Lung (tissue), 11 donors: ENCODE measurements at regions not wholly inside any gene's neighbourhood (a gene's known extent, or its start where the extent isn't known, plus 50 kb on each side); places are given as distances from the start of the nearest gene placed in this dataset.
"Not testable (repeated sequence)": the region's sequence is repeated elsewhere in the genome, so short reads cannot be mapped to it uniquely, and the experiment has no call there.

Source experiments
- ATAC-seq: fragments of 200-7000 bp; cut with Tn5 transposase; one replicate; pipeline ENCODE4 v1.9.1; 2020; ENCODE audit warnings: moderate number of reproducible peaks; ENCODE audit not compliant: insufficient read depth, low FRiP score
- DNase-seq, 3 donors: peaks; one replicate each; pipeline ENCODE4 v3.0.0-alpha.2; 2013 to 2017
- H3K27ac ChIP-seq, 2 donors: one replicate each; pipeline ENCODE4 v1.5.1; 2013; ENCODE audit warnings: mild to moderate bottlenecking in 2 of 2, moderate library complexity in 2 of 2, control low read depth in 1 of 2, inconsistent platforms in 1 of 2, low read depth in 1 of 2, low read length in 1 of 2
- H3K27me3 ChIP-seq, 3 donors: one replicate each; pipeline ENCODE4 v1.5.1; 2013; ENCODE audit warnings: low read length in 2 of 3; ENCODE audit not compliant: control insufficient read depth in 3 of 3, insufficient read depth in 3 of 3
- H3K36me3 ChIP-seq, 4 donors: one replicate each; pipeline ENCODE4 v1.5.1; 2013; ENCODE audit warnings: low read length in 4 of 4, mild to moderate bottlenecking in 1 of 4, moderate library complexity in 1 of 4; ENCODE audit not compliant: control insufficient read depth in 4 of 4, insufficient read depth in 4 of 4
- H3K4me1 ChIP-seq, 5 donors: one replicate each; pipeline ENCODE4 v1.5.1; 2013; ENCODE audit warnings: low read length in 5 of 5, mild to moderate bottlenecking in 2 of 5, moderate library complexity in 1 of 5; ENCODE audit not compliant: control insufficient read depth in 5 of 5, insufficient read depth in 5 of 5
- H3K4me3 ChIP-seq: one replicate; pipeline ENCODE4 v1.5.1; 2013; ENCODE audit warnings: mild to moderate bottlenecking, control low read depth, moderate library complexity
- H3K9ac ChIP-seq, 2 donors: one replicate each; pipeline ENCODE4 v1.5.1; 2013; ENCODE audit warnings: low read length in 2 of 2, control low read depth in 1 of 2; ENCODE audit not compliant: insufficient read depth in 1 of 2
- H3K9me3 ChIP-seq, 4 donors: one replicate each; pipeline ENCODE4 v1.5.1; 2013; ENCODE audit warnings: low read length in 3 of 4, mild to moderate bottlenecking in 1 of 4, moderate library complexity in 1 of 4; ENCODE audit not compliant: control insufficient read depth in 4 of 4, insufficient read depth in 3 of 4
- CTCF ChIP-seq: IDR thresholded peaks from 2 replicates; pipeline ENCODE4 v1.5.1; 2012; ENCODE audit warnings: mild to moderate bottlenecking; ENCODE audit errors: control extremely low read depth, extremely low read depth
- WGBS, 2 donors: extraction: QIAGEN DNeasy Blood & Tissue Kit; methylation state at CpG; one replicate each; pipeline ENCODE4 v1.1.7; 2013; 5-methylcytosine and 5-hydroxymethylcytosine counted together
- donor health status: control.
- donor health status: control.
- donor health status: Bipolar disorder and iron deficiency.
- donor health status: healthy.
- donor health status: DM: yes; HTN: yes; CAD: no.

DNA sequence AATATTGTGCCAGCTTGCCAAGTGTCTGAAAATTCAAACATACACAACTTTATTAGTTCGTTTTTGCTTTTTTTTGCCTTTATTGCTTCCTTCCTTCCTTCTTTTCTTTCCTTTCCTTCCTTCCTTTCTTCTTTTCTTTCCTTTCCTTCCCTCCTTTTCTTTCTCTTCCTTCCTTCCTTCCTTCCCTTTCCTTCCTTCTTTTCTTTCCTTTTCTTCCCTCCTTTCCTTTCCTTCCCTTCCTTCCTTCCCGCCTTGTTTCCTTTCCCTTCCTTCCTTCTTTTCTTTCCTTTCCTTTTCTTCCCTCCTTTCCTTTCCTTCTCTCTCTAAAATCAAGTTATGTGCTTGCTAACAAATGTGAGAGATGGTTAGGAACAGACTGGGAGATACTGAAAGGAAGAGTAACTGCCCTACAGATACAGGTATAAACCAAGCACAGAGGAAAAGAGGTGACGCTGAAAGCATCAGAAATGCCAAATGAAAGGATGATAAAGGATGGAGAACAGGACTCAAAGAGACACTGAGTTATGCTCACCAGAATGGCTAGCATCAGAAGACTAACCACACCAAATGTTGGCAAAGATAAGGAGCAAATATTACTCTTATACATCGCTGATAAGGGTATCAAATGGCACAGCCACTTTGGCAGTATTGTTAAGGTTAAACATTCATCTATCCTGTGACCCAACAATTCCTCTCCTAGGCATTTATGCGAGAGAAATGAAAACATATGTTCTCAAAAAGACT is 151.6 kb downstream of the MREG start:
- H3K9me3 ChIP-seq, result no peaks in the 10 kb centered on the region
- TF ChIP-seq CTCF, result no peak
- H3K27me3 ChIP-seq, result no peaks in the 10 kb centered on the region
- no peak for DNase-seq
- H3K27ac ChIP-seq, result no peak overlapping the region
- H3K9ac ChIP-seq, result no peak overlapping the region
- no peaks in the 10 kb centered on the region for H3K36me3 ChIP-seq
- WGBS, 2 donors, result 77 to 91% methylated on average over 5 of the region's 5 CpGs
- H3K4me1 ChIP-seq, result peaks cover 0 to 32% (median 6%) of the 10 kb centered on the region in 5 donors
- H3K4me3 ChIP-seq, result no peak overlapping the region
- no peak for ATAC-seq

- Histone ChIP-seq H3K27me3 (no peaks in the 10 kb centered on the region), H3K4me3 (no peak overlapping the region), H3K9me3 (peaks cover 0 to 2% (median 0%) of the 10 kb centered on the region in 4 donors), H3K27ac (no peak overlapping the region), H3K9ac (no peak overlapping the region), H3K36me3 (no peaks in the 10 kb centered on the region), H3K4me1 (peaks cover 0 to 13% (median 3%) of the 10 kb centered on the region in 5 donors)
- WGBS, 2 donors, result 77% methylated on average over 2 of the region's 2 CpGs
- DNase-seq, result no peak
- ATAC-seq, result no peak
- TF ChIP-seq CTCF, result no peak
Observed at GRCh38 chr2:215856080-215856479, 157.3 kb downstream of the MREG start.

DNA sequence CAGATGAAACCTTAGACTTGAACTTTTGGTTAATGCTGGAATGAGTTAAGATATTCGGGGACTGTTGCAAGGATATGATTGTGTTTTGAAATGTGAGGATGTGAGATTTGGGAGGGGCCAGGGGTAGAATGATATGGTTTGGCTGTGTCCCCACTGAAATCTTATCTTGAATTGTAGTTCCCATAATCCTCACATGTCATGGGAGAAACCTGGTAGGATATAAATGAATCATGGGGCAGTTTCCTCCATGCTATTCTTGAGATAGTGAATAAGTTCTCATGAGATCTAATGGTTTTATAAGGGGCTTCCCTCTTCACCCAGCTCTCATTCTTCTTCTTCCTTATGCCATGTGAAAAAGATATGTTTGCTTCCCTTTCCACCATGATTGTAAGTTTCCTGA is 158.0 kb downstream of the MREG start:
- not testable (repeated sequence) for H3K4me1 ChIP-seq, H3K4me3 ChIP-seq, H3K9me3 ChIP-seq, ATAC-seq, H3K27me3 ChIP-seq, H3K27ac ChIP-seq, DNase-seq, H3K36me3 ChIP-seq, H3K9ac ChIP-seq
- 75 to 86% methylated on average over 1 of the region's 1 CpG for WGBS, 2 donors

DNA sequence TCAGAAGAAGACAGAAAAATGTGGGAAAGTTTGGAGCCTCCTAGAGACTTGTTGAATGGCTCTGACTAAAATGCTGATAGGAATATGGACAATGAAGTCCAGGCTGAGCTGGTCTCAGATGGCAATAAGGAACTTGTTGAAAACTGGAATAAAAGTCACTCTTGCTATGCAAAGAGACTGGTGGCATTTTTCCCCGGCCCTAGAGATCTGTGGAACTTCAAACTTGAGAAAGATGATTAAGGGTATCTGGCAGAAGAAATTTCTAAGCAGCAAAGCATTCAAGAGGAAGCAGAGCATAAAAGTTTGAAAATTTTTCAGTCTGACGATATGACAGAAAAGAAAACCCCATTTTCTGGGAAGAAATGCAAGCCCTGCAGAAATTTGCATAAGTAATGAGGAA is 159.3 kb downstream of the MREG start:
- Histone ChIP-seq H3K4me3 (no peak overlapping the region), H3K4me1 (no peaks in the 10 kb centered on the region), H3K36me3 (no peaks in the 10 kb centered on the region), H3K9ac (no peak overlapping the region), H3K9me3 (peaks cover 0 to 2% (median 0%) of the 10 kb centered on the region in 4 donors), H3K27me3 (no peaks in the 10 kb centered on the region), H3K27ac (no peak overlapping the region)
- no peak for ATAC-seq
- no peak for TF ChIP-seq CTCF
- 68 to 90% methylated on average over 2 of the region's 2 CpGs for whole genome bisulfite sequencing, 2 donors
- no peak for DNase-seq
